Osteoblast (primary cell): ENCODE measurements at regions not wholly inside any gene's neighbourhood (a gene's known extent, or its start where the extent isn't known, plus 50 kb on each side); places are given as distances from the start of the nearest gene placed in this dataset.

ENCODE experiments used
- DNase-seq: peaks from one replicate; pipeline ENCODE4 v3.0.0; 2011; ENCODE audit warnings: low spot score, mixed read lengths; ENCODE audit not compliant: insufficient read length; ENCODE audit errors: missing footprints
- H2AFZ ChIP-seq: 2 replicates; pipeline ENCODE4 v1.6.0; 2011; ENCODE audit warnings: mild to moderate bottlenecking, low read length
- H3K27ac ChIP-seq: 2 replicates; pipeline ENCODE4 v1.5.1; 2011; ENCODE audit warnings: mild to moderate bottlenecking, low read depth, low read length, moderate library complexity
- H3K27me3 ChIP-seq: 2 replicates; pipeline ENCODE4 v1.6.0; 2012; ENCODE audit warnings: mild to moderate bottlenecking, control low read depth, inconsistent platforms, low read length, moderate library complexity; ENCODE audit not compliant: insufficient read depth
- H3K36me3 ChIP-seq: 2 replicates; pipeline ENCODE4 v1.5.1; 2011; ENCODE audit warnings: mild to moderate bottlenecking, low read length, control low read depth, moderate library complexity; ENCODE audit not compliant: insufficient read depth
- H3K4me1 ChIP-seq: 2 replicates; pipeline ENCODE4 v1.5.1; 2011; ENCODE audit warnings: mild to moderate bottlenecking, low read length, control low read depth, moderate library complexity; ENCODE audit not compliant: insufficient read depth
- H3K4me2 ChIP-seq: 2 replicates; pipeline ENCODE4 v1.6.0; 2011; ENCODE audit warnings: mild to moderate bottlenecking, low read length; ENCODE audit not compliant: insufficient read depth
- H3K4me3 ChIP-seq: fragments of 200-600 bp; sonication (generic); 3 replicates; pipeline ENCODE4 v1.5.1; 2012; ENCODE audit warnings: mild to moderate bottlenecking, low read length, inconsistent platforms; ENCODE audit not compliant: insufficient read depth
- H3K79me2 ChIP-seq: 2 replicates; pipeline ENCODE4 v1.6.0; 2012; ENCODE audit warnings: mild to moderate bottlenecking, low read length, control low read depth, inconsistent platforms; ENCODE audit not compliant: insufficient read depth
- H3K9me3 ChIP-seq: 2 replicates; pipeline ENCODE4 v1.5.1; 2011; ENCODE audit warnings: low read depth, low read length, control low read depth
- H4K20me1 ChIP-seq: 2 replicates; pipeline ENCODE4 v1.6.0; 2012; ENCODE audit warnings: mild to moderate bottlenecking, low read length, control low read depth; ENCODE audit not compliant: insufficient read depth
- TF ChIP-seq, protein P1 (sequence below): IDR thresholded peaks from 2 replicates; pipeline ENCODE4 v1.5.1; 2011; ENCODE audit warnings: mild to moderate bottlenecking, low read depth, low read length, moderate library complexity; ENCODE audit errors: extremely low read depth

DNA sequence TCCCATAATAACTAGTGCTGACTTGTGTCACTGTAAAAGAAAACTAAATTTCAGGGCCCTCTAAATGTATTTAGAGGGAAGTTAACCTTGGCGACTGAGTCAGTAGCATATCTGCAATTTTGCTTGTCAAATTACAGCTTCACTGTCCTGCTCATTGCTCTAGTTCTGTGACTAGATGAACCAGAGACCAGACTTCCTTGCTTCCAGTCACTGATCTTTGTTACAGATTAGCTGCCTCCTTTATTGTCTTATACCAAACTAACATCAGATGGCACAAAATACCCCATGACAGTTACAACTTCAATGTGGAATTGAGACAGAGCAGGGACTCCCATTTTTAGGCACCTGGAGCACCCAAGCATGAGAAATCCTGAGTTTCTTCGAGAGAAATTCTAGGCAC is 79.9 kb upstream of the POM121L12 start:
- TF ChIP-seq, protein P1, sequence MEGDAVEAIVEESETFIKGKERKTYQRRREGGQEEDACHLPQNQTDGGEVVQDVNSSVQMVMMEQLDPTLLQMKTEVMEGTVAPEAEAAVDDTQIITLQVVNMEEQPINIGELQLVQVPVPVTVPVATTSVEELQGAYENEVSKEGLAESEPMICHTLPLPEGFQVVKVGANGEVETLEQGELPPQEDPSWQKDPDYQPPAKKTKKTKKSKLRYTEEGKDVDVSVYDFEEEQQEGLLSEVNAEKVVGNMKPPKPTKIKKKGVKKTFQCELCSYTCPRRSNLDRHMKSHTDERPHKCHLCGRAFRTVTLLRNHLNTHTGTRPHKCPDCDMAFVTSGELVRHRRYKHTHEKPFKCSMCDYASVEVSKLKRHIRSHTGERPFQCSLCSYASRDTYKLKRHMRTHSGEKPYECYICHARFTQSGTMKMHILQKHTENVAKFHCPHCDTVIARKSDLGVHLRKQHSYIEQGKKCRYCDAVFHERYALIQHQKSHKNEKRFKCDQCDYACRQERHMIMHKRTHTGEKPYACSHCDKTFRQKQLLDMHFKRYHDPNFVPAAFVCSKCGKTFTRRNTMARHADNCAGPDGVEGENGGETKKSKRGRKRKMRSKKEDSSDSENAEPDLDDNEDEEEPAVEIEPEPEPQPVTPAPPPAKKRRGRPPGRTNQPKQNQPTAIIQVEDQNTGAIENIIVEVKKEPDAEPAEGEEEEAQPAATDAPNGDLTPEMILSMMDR: no peak
- no peak overlapping the region for H3K4me3 ChIP-seq
- no peaks in the 10 kb centered on the region for H4K20me1 ChIP-seq
- H3K79me2 ChIP-seq: no peaks in the 10 kb centered on the region
- H3K9me3 ChIP-seq: no peaks in the 10 kb centered on the region
- H3K36me3 ChIP-seq: no peaks in the 10 kb centered on the region
- H2AFZ ChIP-seq: no peak overlapping the region
- H3K27ac ChIP-seq: no peak overlapping the region
- no peak overlapping the region for H3K4me2 ChIP-seq
- no peaks in the 10 kb centered on the region for H3K27me3 ChIP-seq
- DNase-seq: no peak
- no peaks in the 10 kb centered on the region for H3K4me1 ChIP-seq

DNA sequence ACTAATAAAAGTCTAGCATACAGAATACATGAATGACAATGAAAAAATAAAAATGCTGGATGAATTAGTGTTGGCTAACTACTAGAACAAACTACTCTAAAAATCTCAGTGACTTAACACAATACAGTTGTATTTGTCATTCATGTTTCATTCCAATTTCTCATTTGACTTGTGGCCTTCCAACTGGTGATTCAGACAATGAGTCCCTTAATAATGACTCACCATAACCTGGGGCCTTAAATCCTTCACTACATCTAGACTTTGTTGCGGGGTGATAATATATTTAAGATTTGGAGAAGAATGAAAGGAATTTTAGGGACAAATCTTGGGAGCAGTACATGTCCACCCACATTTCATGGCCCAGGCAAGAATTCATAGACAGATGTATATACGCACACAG is 90.5 kb upstream of the POM121L12 start:
- H3K4me1 ChIP-seq: no peaks in the 10 kb centered on the region
- DNase-seq: no peak
- H3K27ac ChIP-seq: no peak overlapping the region

DNA sequence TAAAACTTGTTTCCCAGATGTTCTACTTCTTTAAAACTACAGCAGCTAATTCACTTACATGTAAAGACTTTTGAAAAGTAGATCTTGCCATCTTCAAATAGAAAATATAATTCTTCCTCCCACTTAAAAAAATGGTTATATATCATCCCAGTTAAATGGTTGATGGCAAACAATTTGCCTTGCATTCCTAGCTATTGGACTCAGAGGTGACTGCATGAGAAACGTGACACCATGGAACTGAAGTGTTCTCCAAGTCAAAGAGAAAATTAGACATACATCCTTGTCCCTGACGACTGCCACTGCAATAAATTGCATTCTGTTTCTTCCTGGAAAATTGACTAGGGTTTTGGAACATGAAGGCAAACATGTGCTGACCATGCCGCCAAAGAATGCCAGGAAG is 95.0 kb upstream of the POM121L12 start:
- no peaks in the 10 kb centered on the region for H3K36me3 ChIP-seq
- H3K4me3 ChIP-seq: no peak overlapping the region
- H3K27ac ChIP-seq: no peak overlapping the region
- no peaks in the 10 kb centered on the region for H3K9me3 ChIP-seq
- TF ChIP-seq, protein P1: no peak
- H3K79me2 ChIP-seq: no peaks in the 10 kb centered on the region
- H3K4me2 ChIP-seq: no peak overlapping the region
- no peaks in the 10 kb centered on the region for H3K27me3 ChIP-seq
- no peaks in the 10 kb centered on the region for H3K4me1 ChIP-seq
- H2AFZ ChIP-seq: no peak overlapping the region
- no peak for DNase-seq
- H4K20me1 ChIP-seq: no peaks in the 10 kb centered on the region

More for the DNA sequence above, 90.5 kb upstream of the POM121L12 start:
- no peaks in the 10 kb centered on the region for H3K79me2 ChIP-seq
- H4K20me1 ChIP-seq: no peaks in the 10 kb centered on the region
- TF ChIP-seq, protein P1: no peak
- H3K27me3 ChIP-seq: no peaks in the 10 kb centered on the region
- no peak overlapping the region for H3K4me3 ChIP-seq
- no peak overlapping the region for H2AFZ ChIP-seq
- H3K9me3 ChIP-seq: peaks cover 2% of the 10 kb centered on the region
- no peaks in the 10 kb centered on the region for H3K36me3 ChIP-seq
- H3K4me2 ChIP-seq: no peak overlapping the region

DNA sequence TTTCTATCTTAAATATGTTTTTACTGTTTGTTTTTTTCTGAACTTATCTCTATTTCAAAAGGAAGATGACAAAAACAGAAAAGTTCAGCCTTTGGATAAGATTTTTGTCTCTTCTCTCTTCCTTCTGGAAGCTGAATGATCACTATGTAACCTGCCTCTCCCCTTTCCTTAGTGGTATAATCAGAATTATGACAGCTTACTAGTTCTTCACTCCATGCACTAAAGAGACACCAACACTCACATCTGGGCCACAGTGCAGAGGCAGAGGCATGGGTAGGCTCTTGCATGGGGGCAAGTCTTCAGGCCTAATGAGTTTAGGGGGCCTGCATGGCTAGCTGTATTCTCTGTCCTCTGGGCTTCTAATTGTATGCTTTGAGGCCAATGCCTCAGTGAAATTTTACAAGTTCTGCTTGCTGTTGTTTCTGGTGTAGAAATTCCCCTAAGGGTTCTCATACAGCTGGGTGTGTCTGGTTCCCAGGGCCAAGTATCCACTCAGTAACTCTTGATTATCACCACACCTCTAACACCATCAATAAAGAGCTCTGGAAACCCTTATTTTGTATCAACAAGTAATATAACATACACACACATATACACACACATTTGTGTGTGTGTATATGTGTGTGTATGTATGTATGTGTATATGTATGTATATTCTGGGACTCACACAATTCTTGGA is 96.8 kb upstream of the POM121L12 start:
- no peaks in the 10 kb centered on the region for H3K27me3 ChIP-seq
- no peaks in the 10 kb centered on the region for H3K4me1 ChIP-seq
- no peak overlapping the region for H3K4me2 ChIP-seq
- DNase-seq: no peak
- peaks cover 3% of the 10 kb centered on the region for H3K9me3 ChIP-seq
- no peaks in the 10 kb centered on the region for H4K20me1 ChIP-seq
- no peak overlapping the region for H3K27ac ChIP-seq
- H2AFZ ChIP-seq: no peak overlapping the region
- no peaks in the 10 kb centered on the region for H3K79me2 ChIP-seq
- TF ChIP-seq, protein P1: no peak
- no peak overlapping the region for H3K4me3 ChIP-seq
- no peaks in the 10 kb centered on the region for H3K36me3 ChIP-seq
